Naive thymus-derived CD8-positive, alpha-beta T cell (primary cell): ENCODE measurements at regions not wholly inside any gene's neighbourhood (a gene's known extent, or its start where the extent isn't known, plus 50 kb on each side); places are given as distances from the start of the nearest gene placed in this dataset.

Experiments used
- ATAC-seq, 2 donors: fragments of 150-1000 bp; cut with Tn5 transposase in 1 of 2; sonication (Bioruptor Pico), chemical (Tn5 transposase) in 1 of 2; 1 replicate in 1 of 2; 2 replicates in 1 of 2; pipeline ENCODE4 v1.10.0; 2021; ENCODE audit warnings: mild to moderate bottlenecking in 2 of 2, moderate library complexity in 2 of 2
- POLR2A ChIA-PET: fragments of 350-600 bp; sonication (Branson Sonifier 250); formaldehyde crosslinking; loops from one replicate; lab custom pipeline; 2021; ENCODE audit warnings: antibody characterized with exemption; lab: Charles Lee
- DNase-seq, 10 donors: peaks; one replicate each; pipeline versions ENCODE4 v3.0.0 to v3.0.0-alpha.2; 2020 to 2022
- H3K27ac Mint-ChIP-seq, 10 donors: one replicate each; pipeline ENCODE4 v1.8.0; 2020 to 2022; ENCODE audit warnings: mild to moderate bottlenecking in 10 of 10, mixed read lengths in 10 of 10, moderate library complexity in 4 of 10, inconsistent platforms in 1 of 10
- H3K27me3 Mint-ChIP-seq, 5 donors: one replicate each; pipeline ENCODE4 v1.8.0; 2021 to 2022; ENCODE audit warnings: mixed read lengths in 5 of 5
- H3K36me3 Mint-ChIP-seq, 3 donors: one replicate each; pipeline ENCODE4 v1.8.0; 2020 to 2022; ENCODE audit warnings: mixed read lengths in 3 of 3, mild to moderate bottlenecking in 2 of 3, inconsistent platforms in 1 of 3
- H3K4me1 Mint-ChIP-seq, 4 donors: one replicate each; pipeline ENCODE4 v1.8.0; 2021 to 2022; ENCODE audit warnings: mixed read lengths in 4 of 4
- H3K4me3 Mint-ChIP-seq, 10 donors: one replicate each; pipeline ENCODE4 v1.8.0; 2020 to 2022; ENCODE audit warnings: mild to moderate bottlenecking in 10 of 10, mixed read lengths in 10 of 10, moderate library complexity in 6 of 10, inconsistent platforms in 1 of 10
- H3K9me3 Mint-ChIP-seq, 9 donors: one replicate each; pipeline ENCODE4 v1.8.0; 2020 to 2022; ENCODE audit warnings: mixed read lengths in 9 of 9, mild to moderate bottlenecking in 3 of 9, inconsistent platforms in 1 of 9, moderate library complexity in 1 of 9

DNA sequence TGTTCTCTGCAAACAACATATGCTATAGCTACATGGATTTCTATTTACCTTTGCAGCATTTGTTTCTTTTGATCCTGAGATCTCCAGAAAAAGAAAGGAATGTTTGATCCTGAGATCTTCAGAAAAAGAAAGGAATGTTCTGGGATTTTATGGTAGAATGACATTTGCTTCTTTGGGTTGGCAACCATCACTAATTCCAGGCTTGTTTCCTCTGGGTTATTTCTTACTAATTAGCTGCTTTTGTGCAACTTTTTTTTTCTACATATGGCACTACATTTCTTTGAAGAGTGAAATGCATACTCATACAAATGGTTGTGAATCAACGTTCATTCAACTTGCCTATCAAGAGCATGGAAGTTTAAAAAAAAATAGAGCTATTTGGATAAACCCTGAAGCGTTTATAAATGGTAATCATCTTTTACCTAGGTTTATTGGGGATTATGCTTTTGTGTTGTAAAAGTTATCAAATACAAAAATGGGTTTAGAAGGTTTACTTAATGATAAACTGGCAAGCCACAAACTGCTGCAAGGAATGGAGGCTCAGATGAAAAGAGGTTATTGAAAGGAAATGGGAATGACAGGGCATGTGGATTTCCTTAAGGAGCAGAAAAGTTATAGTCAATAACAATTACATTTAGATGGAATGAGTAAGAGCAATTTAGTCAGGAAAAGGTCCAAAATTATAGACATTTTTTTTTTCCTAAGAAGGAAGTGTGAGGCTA, 95.6 kb upstream of the PCDH18 start:
- Mint-ChIP-seq H3K4me3 (no peak overlapping the region), H3K27ac (no peak overlapping the region), H3K36me3 (no peaks in the 10 kb centered on the region), H3K4me1 (peaks cover 0 to 1% (median 0%) of the 10 kb centered on the region in 4 donors), H3K27me3 (peaks cover 0 to 3% (median 0%) of the 10 kb centered on the region in 5 donors), H3K9me3 (peaks cover 0 to 5% (median 0%) of the 10 kb centered on the region in 9 donors)
- no peak for DNase-seq
- ATAC-seq = no peak
- POLR2A ChIA-PET = no interaction called here

DNA sequence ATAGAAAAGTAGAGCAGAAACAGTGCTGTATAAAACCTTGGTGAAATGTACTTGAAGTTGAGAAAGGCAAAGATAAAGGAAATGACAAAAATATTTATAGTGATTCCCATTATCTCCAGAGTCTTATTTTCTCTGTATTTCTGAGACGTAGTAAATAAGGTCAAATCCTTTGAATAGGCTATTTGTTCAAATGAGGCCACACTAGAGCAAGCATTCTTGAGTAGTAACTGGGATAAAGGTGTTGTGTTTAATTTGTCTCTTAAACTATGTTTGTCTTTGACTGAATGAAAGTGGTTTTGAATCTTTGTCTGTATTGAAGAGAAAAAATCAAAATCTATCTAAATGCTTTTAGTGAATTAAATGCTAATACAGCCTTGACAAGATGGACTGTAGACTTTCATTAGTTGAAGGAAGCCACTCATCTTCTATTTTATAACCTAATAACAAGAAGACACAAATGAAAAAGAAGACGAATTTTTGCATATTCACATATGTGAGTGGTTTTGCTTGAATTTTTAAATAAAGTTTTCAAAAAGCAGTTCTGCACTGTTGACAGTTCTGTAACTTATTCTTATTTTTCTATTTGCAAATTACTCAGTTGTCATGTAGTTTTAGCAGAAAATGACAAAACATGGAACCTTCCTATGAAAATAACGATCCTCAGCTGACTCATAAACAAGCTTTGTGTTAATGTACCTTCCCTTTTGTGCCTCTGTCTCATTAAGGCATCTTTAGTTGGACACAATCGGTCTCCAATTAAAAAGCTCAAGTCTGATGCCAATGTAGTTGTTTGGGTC, 94.8 kb upstream of the PCDH18 start:
- peaks cover 0 to 5% (median 0%) of the 10 kb centered on the region in 9 donors for H3K9me3 Mint-ChIP-seq
- H3K27ac Mint-ChIP-seq = no peak overlapping the region
- no peaks in the 10 kb centered on the region for H3K36me3 Mint-ChIP-seq
- DNase-seq = no peak
- H3K4me3 Mint-ChIP-seq = no peak overlapping the region
- peaks cover 0 to 1% (median 0%) of the 10 kb centered on the region in 4 donors for H3K4me1 Mint-ChIP-seq
- H3K27me3 Mint-ChIP-seq = peaks cover 0 to 3% (median 0%) of the 10 kb centered on the region in 5 donors
- no peak for ATAC-seq
- POLR2A ChIA-PET = no interaction called here

GRCh38 chr4:137623013-137623412, 90.7 kb upstream of the PCDH18 start:
- Mint-ChIP-seq H3K36me3 (no peaks in the 10 kb centered on the region), H3K27me3 (no peaks in the 10 kb centered on the region)

GRCh38 chr4:137621056-137621455, 88.8 kb upstream of the PCDH18 start:
- ATAC-seq (no peak), DNase-seq (no peak)
- Mint-ChIP-seq H3K4me1 (no peaks in the 10 kb centered on the region), H3K27ac (no peak overlapping the region), H3K9me3 (no peaks in the 10 kb centered on the region), H3K36me3 (no peaks in the 10 kb centered on the region), H3K4me3 (no peak overlapping the region), H3K27me3 (no peaks in the 10 kb centered on the region)
- POLR2A ChIA-PET = no interaction called here

More at GRCh38 chr4:137623013-137623412, 90.7 kb upstream of the PCDH18 start:
- DNase-seq = no peak
- H3K4me3 Mint-ChIP-seq = no peak overlapping the region
- no peak for ATAC-seq
- H3K9me3 Mint-ChIP-seq = peaks cover 0 to 3% (median 0%) of the 10 kb centered on the region in 9 donors
- H3K27ac Mint-ChIP-seq = no peak overlapping the region
- no peaks in the 10 kb centered on the region for H3K4me1 Mint-ChIP-seq
- POLR2A ChIA-PET = no interaction called here

- Mint-ChIP-seq H3K4me3 (no peak overlapping the region), H3K4me1 (no peaks in the 10 kb centered on the region), H3K27me3 (no peaks in the 10 kb centered on the region), H3K27ac (no peak overlapping the region), H3K9me3 (peaks cover 0 to 18% (median 0%) of the 10 kb centered on the region in 9 donors), H3K36me3 (no peaks in the 10 kb centered on the region)
- no peak for DNase-seq
- no peak for ATAC-seq
- POLR2A ChIA-PET = no interaction called here
Measured at GRCh38 chr4:137614491-137614890, 82.2 kb upstream of the PCDH18 start.

DNA sequence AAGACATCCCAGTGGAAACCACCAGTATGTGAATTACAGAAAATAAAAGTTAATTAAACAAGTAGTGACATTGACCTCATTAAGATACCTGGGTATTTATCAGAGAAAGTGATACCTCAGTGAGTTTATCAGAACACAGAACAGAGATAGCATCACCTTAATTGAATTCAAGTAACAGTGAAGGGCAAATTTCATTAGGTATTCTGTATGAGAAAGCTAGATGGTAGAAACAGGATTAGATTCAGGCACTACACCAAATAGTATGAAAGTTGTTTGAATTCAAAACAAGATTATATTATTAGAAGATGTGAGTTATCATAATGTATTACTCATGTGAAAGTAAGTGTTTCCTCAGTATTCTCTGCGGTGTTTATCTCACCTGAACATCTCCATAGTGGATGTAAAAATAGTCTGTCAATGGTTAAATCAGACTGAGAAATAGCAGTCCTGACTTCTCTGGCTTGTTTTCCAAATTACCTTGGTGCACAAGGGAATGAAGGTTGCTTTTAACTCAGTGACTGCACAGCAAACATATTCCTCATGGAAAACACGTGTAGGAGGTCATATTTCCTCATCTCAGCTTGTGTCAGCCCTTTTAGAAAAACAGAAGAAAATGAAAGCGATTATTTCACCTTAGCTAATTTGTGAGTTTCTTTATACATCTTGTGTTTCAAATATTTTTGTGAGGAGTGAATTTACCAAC, 79.9 kb upstream of the PCDH18 start:
- no peak overlapping the region for H3K4me3 Mint-ChIP-seq
- H3K4me1 Mint-ChIP-seq = no peaks in the 10 kb centered on the region
- no peaks in the 10 kb centered on the region for H3K27me3 Mint-ChIP-seq

DNA sequence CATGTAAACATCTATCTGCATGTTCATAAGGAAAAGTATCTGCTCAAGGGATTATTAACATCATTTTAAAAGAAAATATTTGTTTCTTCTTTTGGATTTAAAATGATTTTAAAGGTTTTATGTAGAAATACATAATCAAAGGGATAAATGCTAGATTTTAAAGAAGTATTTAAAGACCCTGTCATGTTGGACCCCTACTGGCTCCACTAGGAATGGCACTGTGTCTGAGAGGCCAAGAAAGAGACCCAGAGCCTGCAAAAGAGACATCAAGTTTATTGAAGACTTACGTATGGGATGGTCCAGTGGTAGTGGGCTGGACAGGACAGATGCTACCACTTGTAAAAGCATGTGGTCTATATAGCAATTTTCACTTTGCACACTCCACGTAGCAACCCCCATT, 78.7 kb upstream of the PCDH18 start:
- Mint-ChIP-seq H3K9me3 (peaks cover 0 to 27% (median 0%) of the 10 kb centered on the region in 9 donors), H3K4me3 (no peak overlapping the region), H3K27ac (no peak overlapping the region), H3K27me3 (no peaks in the 10 kb centered on the region), H3K4me1 (no peaks in the 10 kb centered on the region), H3K36me3 (no peaks in the 10 kb centered on the region)
- DNase-seq (no peak), ATAC-seq (no peak)
- POLR2A ChIA-PET = no interaction called here

More for the DNA sequence above, 79.9 kb upstream of the PCDH18 start:
- Mint-ChIP-seq H3K36me3 (no peaks in the 10 kb centered on the region), H3K9me3 (peaks cover 0 to 26% (median 0%) of the 10 kb centered on the region in 9 donors), H3K27ac (no peak overlapping the region)
- no peak for DNase-seq
- POLR2A ChIA-PET = no interaction called here
- ATAC-seq = no peak

DNA sequence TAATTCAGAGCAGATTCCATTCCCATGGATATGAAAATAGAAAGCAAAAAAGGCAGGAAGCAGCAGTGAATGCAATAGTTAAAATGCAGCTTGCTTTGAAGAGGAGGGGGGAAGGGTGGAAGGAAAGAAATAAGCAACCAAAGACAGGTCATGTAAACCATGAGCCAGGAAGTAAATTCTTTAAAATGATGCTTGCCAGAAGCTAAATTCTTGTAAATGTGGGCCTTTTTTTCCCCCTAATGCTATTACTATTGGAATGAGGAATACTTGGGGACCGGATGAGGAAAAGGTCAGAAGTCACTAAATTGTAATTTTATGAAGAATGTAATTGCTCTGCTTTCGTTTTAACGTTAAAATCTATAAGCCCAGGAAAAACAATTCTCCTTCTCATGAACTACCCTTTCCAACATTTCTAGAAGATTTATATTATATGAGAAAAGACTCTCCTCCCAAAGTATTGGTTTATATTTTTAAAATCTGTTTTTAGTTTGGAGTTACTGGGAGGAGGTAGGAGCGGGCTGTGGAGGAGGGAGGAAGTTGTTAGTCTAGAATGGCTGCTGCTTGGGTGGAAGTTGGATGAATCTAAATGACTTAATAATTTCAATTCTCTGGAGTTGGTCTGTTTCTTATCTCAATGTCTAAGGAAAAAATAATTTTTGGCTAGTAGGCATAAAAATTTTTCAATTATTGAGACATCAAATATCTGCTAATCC, 77.6 kb upstream of the PCDH18 start:
- no peak overlapping the region for H3K27ac Mint-ChIP-seq

GRCh38 chr4:137608085-137608484, 75.8 kb upstream of the PCDH18 start:
- H3K27ac Mint-ChIP-seq = no peak overlapping the region
- no peak for ATAC-seq
- DNase-seq = no peak
- no peaks in the 10 kb centered on the region for H3K27me3 Mint-ChIP-seq
- no peaks in the 10 kb centered on the region for H3K36me3 Mint-ChIP-seq
- H3K9me3 Mint-ChIP-seq = peaks cover 0 to 11% (median 0%) of the 10 kb centered on the region in 9 donors
- no peak overlapping the region for H3K4me3 Mint-ChIP-seq
- H3K4me1 Mint-ChIP-seq = no peaks in the 10 kb centered on the region
- POLR2A ChIA-PET = no interaction called here

More for the DNA sequence above, 77.6 kb upstream of the PCDH18 start:
- ATAC-seq = no peak
- no peaks in the 10 kb centered on the region for H3K36me3 Mint-ChIP-seq
- no peaks in the 10 kb centered on the region for H3K4me1 Mint-ChIP-seq
- H3K27me3 Mint-ChIP-seq = no peaks in the 10 kb centered on the region
- POLR2A ChIA-PET = no interaction called here
- DNase-seq = no peak
- H3K9me3 Mint-ChIP-seq = peaks cover 0 to 27% (median 1%) of the 10 kb centered on the region in 9 donors
- H3K4me3 Mint-ChIP-seq = no peak overlapping the region

GRCh38 chr4:137602436-137602835, 70.1 kb upstream of the PCDH18 start:
- H3K36me3 Mint-ChIP-seq = no peaks in the 10 kb centered on the region
- H3K4me3 Mint-ChIP-seq = no peak overlapping the region
- no peak for DNase-seq
- no peak overlapping the region for H3K27ac Mint-ChIP-seq
- no peak for ATAC-seq
- no peaks in the 10 kb centered on the region for H3K27me3 Mint-ChIP-seq
- H3K9me3 Mint-ChIP-seq = peaks cover 0 to 11% (median 3%) of the 10 kb centered on the region in 9 donors
- POLR2A ChIA-PET = no interaction called here
- H3K4me1 Mint-ChIP-seq = no peaks in the 10 kb centered on the region

DNA sequence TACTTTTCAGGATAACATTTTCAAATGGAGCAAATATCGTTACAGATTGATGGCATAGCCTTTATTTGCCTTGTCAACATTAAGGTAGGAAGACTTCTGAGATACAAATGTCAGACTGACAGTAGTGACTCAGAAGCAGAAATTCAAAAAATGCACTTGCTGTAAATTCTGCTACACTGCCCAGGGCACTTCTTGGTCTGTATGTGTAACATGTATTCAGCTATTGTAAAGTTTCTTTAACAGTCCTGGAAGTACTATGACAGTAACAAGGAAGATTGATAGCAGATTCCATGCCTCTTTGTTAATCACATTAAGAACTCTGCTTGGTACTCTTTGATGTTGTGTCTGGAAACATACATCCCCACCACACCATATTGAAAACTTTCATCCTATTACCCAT, 69.6 kb upstream of the PCDH18 start:
- no peak for DNase-seq
- Mint-ChIP-seq H3K27ac (no peak overlapping the region), H3K9me3 (peaks cover 0 to 11% (median 0%) of the 10 kb centered on the region in 9 donors), H3K27me3 (no peaks in the 10 kb centered on the region), H3K4me1 (no peaks in the 10 kb centered on the region), H3K4me3 (no peak overlapping the region), H3K36me3 (no peaks in the 10 kb centered on the region)
- POLR2A ChIA-PET = no interaction called here
- no peak for ATAC-seq

- POLR2A ChIA-PET = no interaction called here
- no peaks in the 10 kb centered on the region for H3K36me3 Mint-ChIP-seq
- ATAC-seq = no peak
Measured at GRCh38 chr4:137599734-137600133, 67.4 kb upstream of the PCDH18 start.

More at GRCh38 chr4:137599734-137600133, 67.4 kb upstream of the PCDH18 start:
- H3K4me1 Mint-ChIP-seq = no peaks in the 10 kb centered on the region
- H3K4me3 Mint-ChIP-seq = no peak overlapping the region
- no peak overlapping the region for H3K27ac Mint-ChIP-seq
- no peak for DNase-seq
- peaks cover 0 to 5% (median 0%) of the 10 kb centered on the region in 9 donors for H3K9me3 Mint-ChIP-seq
- no peaks in the 10 kb centered on the region for H3K27me3 Mint-ChIP-seq
